WTC11 (cell line): ENCODE measurements at regions not wholly inside any gene's neighbourhood (a gene's known extent, or its start where the extent isn't known, plus 50 kb on each side); places are given as distances from the start of the nearest gene placed in this dataset.

Experiments used
- ATAC-seq: fragments of 200-7000 bp; cut with Tn5 transposase; 2 replicates; pipeline ENCODE4 v1.10.0; 2021; ENCODE audit warnings: mild to moderate bottlenecking, moderate library complexity
- CTCF ChIA-PET: fragments of 300-600 bp; sonication (Branson Sonifier 250); formaldehyde crosslinking; loops from one replicate; lab custom pipeline; 2021; ENCODE audit warnings: antibody characterized with exemption; lab: Charles Lee
- POLR2A ChIA-PET: fragments of 350-600 bp; sonication (Branson Sonifier 250); formaldehyde crosslinking; loops from one replicate; lab custom pipeline; 2021; ENCODE audit warnings: antibody characterized with exemption; lab: Charles Lee
- DNase-seq: peaks from one replicate; pipeline ENCODE4 v3.0.0; 2021; ENCODE audit warnings: low spot score
- H3K27ac Mint-ChIP-seq: 2 replicates; pipeline ENCODE4 v1.8.0; 2021; ENCODE audit warnings: mixed read lengths
- H3K27me3 Mint-ChIP-seq: 2 replicates; pipeline ENCODE4 v1.8.0; 2021; ENCODE audit warnings: low read depth, mild to moderate bottlenecking, moderate library complexity, mixed read lengths
- H3K36me3 Mint-ChIP-seq: 2 replicates; pipeline ENCODE4 v1.8.0; 2021; ENCODE audit warnings: mixed read lengths
- H3K4me1 Mint-ChIP-seq: 2 replicates; pipeline ENCODE4 v1.8.0; 2022; ENCODE audit warnings: mixed read lengths
- H3K4me3 Mint-ChIP-seq: 2 replicates; pipeline ENCODE4 v1.8.0; 2021; ENCODE audit warnings: mild to moderate bottlenecking, moderate library complexity, mixed read lengths
- H3K9me3 Mint-ChIP-seq: 2 replicates; pipeline ENCODE4 v1.8.0; 2021; ENCODE audit warnings: mixed read lengths
- ETV6 ChIP-seq: sonication (generic); formaldehyde crosslinking; IDR thresholded peaks from 2 replicates; pipeline ENCODE4 v1.8.1; 2022; ENCODE audit warnings: mild to moderate bottlenecking, missing genetic modification reagents
- FOXJ3 ChIP-seq: sonication (generic); formaldehyde crosslinking; IDR thresholded peaks from 2 replicates; pipeline ENCODE4 v1.9.0; 2021; ENCODE audit warnings: missing genetic modification reagents, mild to moderate bottlenecking, borderline replicate concordance
- GTF2I ChIP-seq: fragments of 250-450 bp; sonication (Bioruptor Pico); conservative IDR thresholded peaks from 2 replicates; pipeline ENCODE4 v1.4.0; 2021; ENCODE audit warnings: mild to moderate bottlenecking
- JAZF1 ChIP-seq: fragments of 250-450 bp; sonication (Bioruptor Pico); IDR thresholded peaks from 2 replicates; pipeline ENCODE4 v1.9.0; 2021; ENCODE audit warnings: moderate library complexity, mild to moderate bottlenecking, inconsistent platforms
- JUN ChIP-seq: sonication (generic); formaldehyde crosslinking; IDR thresholded peaks from 2 replicates; pipeline ENCODE4 v1.8.0; 2023; ENCODE audit warnings: mild to moderate bottlenecking, missing genetic modification reagents
- MYBL2 ChIP-seq: sonication (generic); formaldehyde crosslinking; IDR thresholded peaks from 2 replicates; pipeline ENCODE4 v1.8.1; 2023; ENCODE audit warnings: mild to moderate bottlenecking, moderate library complexity, missing genetic modification reagents
- NR1H2 ChIP-seq: sonication (generic); formaldehyde crosslinking; IDR thresholded peaks from 2 replicates; pipeline ENCODE4 v1.9.0; 2021; ENCODE audit warnings: mild to moderate bottlenecking, moderate library complexity, missing genetic modification reagents
- NR2C2 ChIP-seq: sonication (generic); formaldehyde crosslinking; IDR thresholded peaks from 2 replicates; pipeline ENCODE4 v1.8.0; 2022; ENCODE audit warnings: mild to moderate bottlenecking, missing genetic modification reagents
- NR3C1 ChIP-seq: sonication (generic); formaldehyde crosslinking; conservative IDR thresholded peaks from 2 replicates; pipeline ENCODE4 v1.8.1; 2023; ENCODE audit warnings: low read depth, mild to moderate bottlenecking, missing genetic modification reagents
- OVOL2 ChIP-seq: fragments of 250-450 bp; sonication (Bioruptor Pico); IDR thresholded peaks from 2 replicates; pipeline ENCODE4 v1.9.0; 2021; ENCODE audit warnings: mild to moderate bottlenecking, borderline replicate concordance
- PRRX2 ChIP-seq: fragments of 250-450 bp; sonication (Bioruptor Pico); IDR thresholded peaks from 2 replicates; pipeline ENCODE4 v1.8.0; 2021; ENCODE audit warnings: mild to moderate bottlenecking
- RELA ChIP-seq: sonication (generic); formaldehyde crosslinking; IDR thresholded peaks from 2 replicates; pipeline ENCODE4 v1.8.1; 2022; ENCODE audit warnings: missing genetic modification reagents, mild to moderate bottlenecking, borderline replicate concordance
- SMAD4 ChIP-seq: sonication (generic); formaldehyde crosslinking; IDR thresholded peaks from 2 replicates; pipeline ENCODE4 v1.8.0; 2022; ENCODE audit warnings: mild to moderate bottlenecking, missing genetic modification reagents
- TEAD1 ChIP-seq: sonication (generic); formaldehyde crosslinking; IDR thresholded peaks from 2 replicates; pipeline ENCODE4 v1.8.0; 2022; ENCODE audit warnings: mild to moderate bottlenecking, missing genetic modification reagents
- ZNF219 ChIP-seq: sonication (generic); formaldehyde crosslinking; IDR thresholded peaks from 2 replicates; pipeline ENCODE4 v1.8.0; 2023; ENCODE audit warnings: missing genetic modification reagents, mild to moderate bottlenecking, borderline replicate concordance
- ZNF232 ChIP-seq: sonication (generic); formaldehyde crosslinking; IDR thresholded peaks from 2 replicates; pipeline ENCODE4 v1.8.0; 2022; ENCODE audit warnings: mild to moderate bottlenecking, missing genetic modification reagents
- ZNF263 ChIP-seq: sonication (generic); formaldehyde crosslinking; IDR thresholded peaks from 2 replicates; pipeline ENCODE4 v1.8.1; 2022; ENCODE audit warnings: low read depth, mild to moderate bottlenecking, moderate library complexity, missing genetic modification reagents
- ZNF416 ChIP-seq: fragments of 250-450 bp; sonication (Bioruptor Pico); IDR thresholded peaks from 2 replicates; pipeline ENCODE4 v1.9.0; 2021; ENCODE audit warnings: mild to moderate bottlenecking, inconsistent platforms
- TF ChIP-seq, protein P1 (sequence below): fragments of 250-450 bp; sonication (Bioruptor Pico); conservative IDR thresholded peaks from 2 replicates; pipeline ENCODE4 v1.9.0; 2021; ENCODE audit warnings: mild to moderate bottlenecking
- TF ChIP-seq, protein P2 (sequence below): sonication (generic); formaldehyde crosslinking; IDR thresholded peaks from 2 replicates; pipeline ENCODE4 v1.8.1; 2023; ENCODE audit warnings: mild to moderate bottlenecking, missing genetic modification reagents
- TF ChIP-seq, protein P3 (sequence below): sonication (generic); formaldehyde crosslinking; IDR thresholded peaks from 2 replicates; pipeline ENCODE4 v1.8.0; 2022; ENCODE audit warnings: mild to moderate bottlenecking, missing genetic modification reagents
- TF ChIP-seq, protein P4 (sequence below): sonication (generic); formaldehyde crosslinking; conservative IDR thresholded peaks from 2 replicates; pipeline ENCODE4 v1.8.1; 2023; ENCODE audit warnings: mild to moderate bottlenecking, low read depth, missing genetic modification reagents, moderate library complexity
- TF ChIP-seq, protein P5 (sequence below): sonication (generic); formaldehyde crosslinking; IDR thresholded peaks from 2 replicates; pipeline ENCODE4 v1.8.0; 2022; ENCODE audit warnings: mild to moderate bottlenecking, missing genetic modification reagents

DNA sequence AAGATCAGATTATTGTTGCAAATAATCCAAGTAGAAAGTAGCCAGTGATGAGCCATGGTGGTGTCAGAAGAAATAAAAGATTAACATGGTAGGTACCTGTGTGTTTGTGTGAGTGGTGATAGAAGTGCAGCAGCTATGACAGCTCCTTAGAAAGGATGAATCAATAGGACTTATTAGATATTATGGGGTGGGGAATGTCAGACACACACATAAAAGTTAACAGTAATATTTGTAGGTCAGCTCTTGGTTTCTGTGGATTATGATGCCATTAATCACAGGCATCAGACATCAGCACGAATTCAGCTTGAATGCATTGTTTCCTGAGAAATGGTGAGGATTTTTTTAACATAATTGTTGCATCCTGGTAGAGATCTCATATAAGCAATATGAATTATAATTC lies 695.7 kb downstream of the CENPC start:
- H3K27ac Mint-ChIP-seq, result no peak overlapping the region
- no peaks in the 10 kb centered on the region for H3K27me3 Mint-ChIP-seq
- TF ChIP-seq SMAD4, result no peak
- TF ChIP-seq, protein P1, sequence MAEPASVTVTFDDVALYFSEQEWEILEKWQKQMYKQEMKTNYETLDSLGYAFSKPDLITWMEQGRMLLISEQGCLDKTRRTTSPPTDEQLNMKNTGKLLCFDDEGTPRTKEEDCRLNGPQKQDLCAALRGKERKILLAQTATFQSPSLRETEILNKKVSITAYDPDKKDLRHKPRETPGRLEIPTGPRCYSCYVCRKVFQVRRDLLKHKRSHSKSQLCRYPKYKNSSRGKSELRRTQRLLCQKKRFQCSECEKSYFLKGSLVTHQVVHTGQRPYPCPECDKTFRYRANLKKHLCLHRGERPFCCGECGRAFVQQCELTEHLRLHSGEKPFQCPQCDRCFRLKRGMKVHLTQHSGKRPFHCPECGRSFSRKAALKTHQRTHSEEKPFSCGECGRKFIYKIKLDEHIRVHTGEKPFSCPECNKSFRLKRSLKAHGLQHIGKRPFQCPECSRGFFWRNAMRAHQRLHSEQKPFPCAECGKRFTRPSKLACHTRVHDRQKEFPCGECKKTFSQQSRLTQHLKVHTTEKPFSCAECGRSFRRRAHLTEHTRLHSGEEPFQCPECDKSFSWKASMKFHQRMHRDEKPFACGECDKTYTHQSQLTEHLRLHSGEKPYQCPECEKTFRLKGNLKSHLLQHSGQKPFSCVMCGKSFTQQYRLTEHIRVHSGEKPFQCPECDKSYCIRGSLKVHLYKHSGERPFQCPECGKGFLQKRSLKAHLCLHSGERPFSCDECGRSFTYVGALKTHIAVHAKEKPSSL, result no peak
- TF ChIP-seq ETV6 (CRISPR knock-in tag), result no peak
- no peak for TF ChIP-seq NR3C1 (CRISPR knock-in tag)
- TF ChIP-seq ZNF232 (CRISPR knock-in tag), result no peak
- TF ChIP-seq ZNF263 (CRISPR knock-in tag), result no peak
- H3K4me3 Mint-ChIP-seq, result no peak overlapping the region
- no peaks in the 10 kb centered on the region for H3K36me3 Mint-ChIP-seq
- POLR2A ChIA-PET, result no interaction called here
- no peak for ATAC-seq
- CTCF ChIA-PET, result no interaction called here
- no peaks in the 10 kb centered on the region for H3K4me1 Mint-ChIP-seq
- no peaks in the 10 kb centered on the region for H3K9me3 Mint-ChIP-seq
- no peak for DNase-seq

DNA sequence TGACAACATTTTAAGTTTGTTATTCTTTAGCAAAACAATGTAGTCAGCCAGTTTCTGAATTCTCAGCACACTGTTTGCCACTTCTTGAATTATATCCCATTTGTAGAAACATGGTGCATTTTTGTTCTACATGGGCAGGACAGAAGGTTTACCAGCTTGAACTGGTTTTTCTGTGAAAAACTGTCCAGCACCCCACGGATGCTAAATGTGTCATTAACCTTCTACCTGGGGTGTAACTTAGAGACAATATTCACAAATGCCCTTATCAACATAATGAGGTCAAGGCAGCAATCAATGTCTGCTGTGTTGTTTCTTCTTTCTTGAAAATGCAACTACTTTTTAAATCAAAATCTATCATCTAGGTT lies 702.6 kb downstream of the CENPC start:
- DNase-seq, result no peak
- TF ChIP-seq, protein P2, sequence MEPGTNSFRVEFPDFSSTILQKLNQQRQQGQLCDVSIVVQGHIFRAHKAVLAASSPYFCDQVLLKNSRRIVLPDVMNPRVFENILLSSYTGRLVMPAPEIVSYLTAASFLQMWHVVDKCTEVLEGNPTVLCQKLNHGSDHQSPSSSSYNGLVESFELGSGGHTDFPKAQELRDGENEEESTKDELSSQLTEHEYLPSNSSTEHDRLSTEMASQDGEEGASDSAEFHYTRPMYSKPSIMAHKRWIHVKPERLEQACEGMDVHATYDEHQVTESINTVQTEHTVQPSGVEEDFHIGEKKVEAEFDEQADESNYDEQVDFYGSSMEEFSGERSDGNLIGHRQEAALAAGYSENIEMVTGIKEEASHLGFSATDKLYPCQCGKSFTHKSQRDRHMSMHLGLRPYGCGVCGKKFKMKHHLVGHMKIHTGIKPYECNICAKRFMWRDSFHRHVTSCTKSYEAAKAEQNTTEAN (CRISPR knock-in tag), result no peak
- TF ChIP-seq ZNF416 (no peak), FOXJ3 (CRISPR knock-in tag) (no peak), NR2C2 (CRISPR knock-in tag) (no peak)
- TF ChIP-seq, all 79 proteins: peak for 0
- ATAC-seq, result no peak
- POLR2A ChIA-PET, result no interaction called here
- Mint-ChIP-seq H3K27me3 (no peaks in the 10 kb centered on the region), H3K9me3 (peaks cover 23% of the 10 kb centered on the region), H3K4me3 (no peak overlapping the region), H3K4me1 (peaks cover 2% of the 10 kb centered on the region; the same call in 1 of the 2 replicates), H3K27ac (no peak overlapping the region), H3K36me3 (peaks cover 16% of the 10 kb centered on the region)
- CTCF ChIA-PET, result no interaction called here

DNA sequence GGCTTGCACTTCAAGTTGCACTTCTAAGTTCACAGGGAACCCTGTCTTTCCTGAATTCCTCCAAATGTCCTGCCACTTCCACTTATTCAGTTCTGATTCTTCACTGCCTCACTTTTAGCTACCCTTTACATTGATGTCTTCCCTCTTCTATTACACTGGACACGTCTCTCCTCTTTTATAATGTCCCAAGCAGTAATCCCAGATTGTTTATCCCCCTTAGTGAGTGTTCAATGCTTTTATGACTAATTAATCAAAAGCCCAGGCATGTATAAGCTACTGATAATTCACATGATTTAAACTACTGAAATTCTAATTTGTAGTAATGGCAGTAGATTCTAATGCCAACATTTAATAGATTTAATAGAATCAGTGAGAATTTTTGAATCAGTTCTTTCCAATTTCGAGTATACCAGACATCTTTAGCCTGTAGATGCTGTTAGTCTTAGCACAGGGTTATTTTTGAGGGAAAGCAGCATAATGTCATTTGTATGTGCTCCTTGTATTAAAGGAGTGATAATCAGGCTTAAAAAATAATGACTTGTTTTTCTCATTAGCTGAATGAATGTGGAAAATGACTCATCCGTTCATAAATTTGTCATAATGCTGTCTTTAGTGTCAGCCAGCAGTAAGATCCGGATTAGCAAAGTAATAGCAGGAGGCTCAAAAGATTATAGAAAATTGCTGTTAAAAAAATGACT lies 703.1 kb downstream of the CENPC start:
- ChIA-PET CTCF (no interaction called here), POLR2A (no interaction called here)
- TF ChIP-seq JUN, result no peak
- TF ChIP-seq PRRX2 (CRISPR knock-in tag), result no peak
- TF ChIP-seq NR1H2 (CRISPR knock-in tag), result no peak
- no peak for TF ChIP-seq OVOL2 (CRISPR knock-in tag)
- peaks cover 2% of the 10 kb centered on the region; the same call in 1 of the 2 replicates for H3K4me1 Mint-ChIP-seq
- DNase-seq (no peak), ATAC-seq (no peak)
- no peak overlapping the region for H3K27ac Mint-ChIP-seq
- H3K4me3 Mint-ChIP-seq, result no peak overlapping the region
- peaks cover 16% of the 10 kb centered on the region for H3K36me3 Mint-ChIP-seq
- no peaks in the 10 kb centered on the region for H3K27me3 Mint-ChIP-seq
- peaks cover 23% of the 10 kb centered on the region for H3K9me3 Mint-ChIP-seq

DNA sequence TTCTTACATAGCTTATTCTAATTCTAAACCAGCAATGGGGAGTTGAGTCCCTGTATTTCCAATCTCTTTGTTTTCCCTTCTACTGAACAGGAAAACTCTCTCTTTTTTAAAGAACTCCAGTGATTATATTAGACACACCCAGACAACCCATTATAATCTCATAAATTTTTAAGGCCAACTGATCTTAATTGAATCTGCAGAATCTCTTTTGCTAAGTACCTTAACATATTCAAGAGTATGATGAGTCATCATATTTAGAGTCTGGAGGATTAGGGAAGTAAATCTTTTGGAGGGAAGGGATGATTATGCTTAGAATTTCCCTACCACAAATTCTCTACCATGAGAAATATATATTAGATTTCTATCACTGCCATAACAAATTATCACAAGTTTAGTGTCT lies 705.1 kb downstream of the CENPC start:
- DNase-seq (no peak), ATAC-seq (no peak)
- ChIA-PET POLR2A (no interaction called here), CTCF (no interaction called here)
- peaks cover 23% of the 10 kb centered on the region for H3K9me3 Mint-ChIP-seq
- H3K27ac Mint-ChIP-seq, result no peak overlapping the region
- H3K36me3 Mint-ChIP-seq, result peaks cover 16% of the 10 kb centered on the region
- peaks cover 2% of the 10 kb centered on the region; the same call in 1 of the 2 replicates for H3K4me1 Mint-ChIP-seq
- no peak overlapping the region for H3K4me3 Mint-ChIP-seq
- no peaks in the 10 kb centered on the region for H3K27me3 Mint-ChIP-seq
- no peak for TF ChIP-seq MYBL2 (CRISPR knock-in tag)
- TF ChIP-seq ZNF219 (CRISPR knock-in tag), result no peak
- no peak for TF ChIP-seq RELA (CRISPR knock-in tag)
- no peak for TF ChIP-seq TEAD1 (CRISPR knock-in tag)
- TF ChIP-seq, protein P3, sequence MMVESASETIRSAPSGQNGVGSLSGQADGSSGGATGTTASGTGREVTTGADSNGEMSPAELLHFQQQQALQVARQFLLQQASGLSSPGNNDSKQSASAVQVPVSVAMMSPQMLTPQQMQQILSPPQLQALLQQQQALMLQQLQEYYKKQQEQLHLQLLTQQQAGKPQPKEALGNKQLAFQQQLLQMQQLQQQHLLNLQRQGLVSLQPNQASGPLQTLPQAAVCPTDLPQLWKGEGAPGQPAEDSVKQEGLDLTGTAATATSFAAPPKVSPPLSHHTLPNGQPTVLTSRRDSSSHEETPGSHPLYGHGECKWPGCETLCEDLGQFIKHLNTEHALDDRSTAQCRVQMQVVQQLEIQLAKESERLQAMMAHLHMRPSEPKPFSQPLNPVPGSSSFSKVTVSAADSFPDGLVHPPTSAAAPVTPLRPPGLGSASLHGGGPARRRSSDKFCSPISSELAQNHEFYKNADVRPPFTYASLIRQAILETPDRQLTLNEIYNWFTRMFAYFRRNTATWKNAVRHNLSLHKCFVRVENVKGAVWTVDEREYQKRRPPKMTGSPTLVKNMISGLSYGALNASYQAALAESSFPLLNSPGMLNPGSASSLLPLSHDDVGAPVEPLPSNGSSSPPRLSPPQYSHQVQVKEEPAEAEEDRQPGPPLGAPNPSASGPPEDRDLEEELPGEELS (CRISPR knock-in tag), result no peak
- TF ChIP-seq JAZF1 (CRISPR knock-in tag), result no peak
- TF ChIP-seq, protein P4, sequence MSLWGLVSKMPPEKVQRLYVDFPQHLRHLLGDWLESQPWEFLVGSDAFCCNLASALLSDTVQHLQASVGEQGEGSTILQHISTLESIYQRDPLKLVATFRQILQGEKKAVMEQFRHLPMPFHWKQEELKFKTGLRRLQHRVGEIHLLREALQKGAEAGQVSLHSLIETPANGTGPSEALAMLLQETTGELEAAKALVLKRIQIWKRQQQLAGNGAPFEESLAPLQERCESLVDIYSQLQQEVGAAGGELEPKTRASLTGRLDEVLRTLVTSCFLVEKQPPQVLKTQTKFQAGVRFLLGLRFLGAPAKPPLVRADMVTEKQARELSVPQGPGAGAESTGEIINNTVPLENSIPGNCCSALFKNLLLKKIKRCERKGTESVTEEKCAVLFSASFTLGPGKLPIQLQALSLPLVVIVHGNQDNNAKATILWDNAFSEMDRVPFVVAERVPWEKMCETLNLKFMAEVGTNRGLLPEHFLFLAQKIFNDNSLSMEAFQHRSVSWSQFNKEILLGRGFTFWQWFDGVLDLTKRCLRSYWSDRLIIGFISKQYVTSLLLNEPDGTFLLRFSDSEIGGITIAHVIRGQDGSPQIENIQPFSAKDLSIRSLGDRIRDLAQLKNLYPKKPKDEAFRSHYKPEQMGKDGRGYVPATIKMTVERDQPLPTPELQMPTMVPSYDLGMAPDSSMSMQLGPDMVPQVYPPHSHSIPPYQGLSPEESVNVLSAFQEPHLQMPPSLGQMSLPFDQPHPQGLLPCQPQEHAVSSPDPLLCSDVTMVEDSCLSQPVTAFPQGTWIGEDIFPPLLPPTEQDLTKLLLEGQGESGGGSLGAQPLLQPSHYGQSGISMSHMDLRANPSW, result no peak
- TF ChIP-seq JUN, result no peak
- TF ChIP-seq, protein P5, sequence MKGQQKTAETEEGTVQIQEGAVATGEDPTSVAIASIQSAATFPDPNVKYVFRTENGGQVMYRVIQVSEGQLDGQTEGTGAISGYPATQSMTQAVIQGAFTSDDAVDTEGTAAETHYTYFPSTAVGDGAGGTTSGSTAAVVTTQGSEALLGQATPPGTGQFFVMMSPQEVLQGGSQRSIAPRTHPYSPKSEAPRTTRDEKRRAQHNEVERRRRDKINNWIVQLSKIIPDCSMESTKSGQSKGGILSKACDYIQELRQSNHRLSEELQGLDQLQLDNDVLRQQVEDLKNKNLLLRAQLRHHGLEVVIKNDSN (CRISPR knock-in tag), result no peak
- TF ChIP-seq GTF2I, result no peak
